ENCODE measurements at regions not wholly inside any gene's neighbourhood (a gene's known extent, or its start where the extent isn't known, plus 50 kb on each side); places are given as distances from the start of the nearest gene placed in this dataset.

DNA sequence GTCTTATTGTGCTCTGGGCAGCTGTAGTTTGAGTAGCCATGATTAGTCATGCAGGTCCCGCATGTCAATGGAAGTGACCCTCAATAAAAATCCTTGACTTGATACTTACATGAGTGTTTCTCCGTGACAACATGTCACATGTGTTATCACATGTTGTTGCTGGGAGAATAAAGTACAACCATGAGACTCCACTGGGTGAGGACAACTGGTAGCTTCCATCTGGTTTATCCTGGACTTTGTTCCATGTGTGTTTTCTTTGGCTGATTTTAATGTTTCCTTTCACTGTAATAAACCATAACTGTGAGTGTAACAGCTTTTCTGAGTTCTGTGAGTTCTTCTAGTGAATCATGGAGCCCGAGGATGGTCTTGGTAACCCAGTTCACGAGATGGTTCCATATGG is 63.1 kb upstream of the NDN start:
- ChIA-PET RAD21 (ENCODE audit: low non-redundant PET in 1 of 2, low total read pairs in 2 of 2, uncharacterized antibody in 2 of 2, unreplicated experiment in 2 of 2) (no interaction called here), POLR2A (no interaction called here), CTCF (no interaction called here)
- H3K4me2 ChIP-seq (ENCODE audit: low read length) = no peak overlapping the region
- no peak overlapping the region for H3K4me3 ChIP-seq (replicated peaks in 1 of 2; ENCODE audit: low read depth in 1 of 2, low read length in 2 of 2)
- H3K36me3 ChIP-seq (ENCODE audit: control insufficient read depth in 1 of 2, insufficient read depth in 2 of 2, low read length in 2 of 2) = no peaks in the 10 kb centered on the region
- H3K79me2 ChIP-seq (ENCODE audit: insufficient read depth, low read length) = no peaks in the 10 kb centered on the region
- intact Hi-C loops (cut with micrococcal nuclease) = no loop called here
- H2AFZ ChIP-seq (ENCODE audit: low read depth, low read length, poor library complexity, severe bottlenecking) = no peak overlapping the region
- BruUV-seq (replicated peaks) = no TSS peak
- TF ChIP-seq ZFX (IDR thresholded peaks at IDR 0.05) = no peak
- TF ChIP-seq, protein P1, sequence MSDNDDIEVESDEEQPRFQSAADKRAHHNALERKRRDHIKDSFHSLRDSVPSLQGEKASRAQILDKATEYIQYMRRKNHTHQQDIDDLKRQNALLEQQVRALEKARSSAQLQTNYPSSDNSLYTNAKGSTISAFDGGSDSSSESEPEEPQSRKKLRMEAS (IDR thresholded peaks at IDR 0.05) = no peak
- TF ChIP-seq CBX3 (IDR thresholded peaks at IDR 0.05; ENCODE audit: low read depth) = no peak
- TF ChIP-seq SRF (IDR thresholded peaks at IDR 0.05; ENCODE audit: low read depth) = no peak
- no peak for TF ChIP-seq CTCF (IDR thresholded peaks at IDR 0.05 in 2 of 3, conservative IDR thresholded peaks at IDR 0.05 in 1 of 3; ENCODE audit: borderline replicate concordance in 1 of 3, insufficient read depth in 1 of 3, low read depth in 2 of 3, low read length in 2 of 3)
- TF ChIP-seq FOSL1 (IDR thresholded peaks at IDR 0.05; ENCODE audit: low read depth) = no peak
- TF ChIP-seq REST (IDR thresholded peaks at IDR 0.05; ENCODE audit: low read depth) = no peak
- no peak for TF ChIP-seq SIN3A (IDR thresholded peaks at IDR 0.05; ENCODE audit: low read depth)
- no peak for TF ChIP-seq EGR1 (IDR thresholded peaks at IDR 0.05; ENCODE audit: low read depth)
- no peak for TF ChIP-seq SP1 (IDR thresholded peaks at IDR 0.05; ENCODE audit: low read depth)
- no peak for TF ChIP-seq EZH2phosphoT487 (IDR thresholded peaks at IDR 0.05; ENCODE audit: borderline replicate concordance)
- TF ChIP-seq RAD21 (IDR thresholded peaks at IDR 0.05; ENCODE audit: low read depth) = no peak
- no peak for DNase-seq (ENCODE audit: low read depth, low spot score)
- no peaks in the 10 kb centered on the region for H3K27me3 ChIP-seq (ENCODE audit: insufficient read depth, low read length)
- no peaks in the 10 kb centered on the region for H3K4me1 ChIP-seq (ENCODE audit: control insufficient read depth in 1 of 2, insufficient read depth in 2 of 2, low read length in 2 of 2)
- H3K9me3 ChIP-seq (ENCODE audit: control insufficient read depth in 1 of 2, insufficient read depth in 1 of 2, low read depth in 1 of 2, low read length in 2 of 2) = peaks cover 14 to 24% of the 10 kb centered on the region in 2 experiments; a peak in 3 of 4 replicates
- H3K9ac ChIP-seq (ENCODE audit: low read length) = no peak overlapping the region
- no peak for ATAC-seq
- H4K20me1 ChIP-seq (ENCODE audit: insufficient read depth) = no peaks in the 10 kb centered on the region
- no peak overlapping the region for H3K27ac ChIP-seq (ENCODE audit: low read depth, low read length)
- H3K9me2 ChIP-seq (ENCODE audit: insufficient read depth) = no peaks in the 10 kb centered on the region

Measured in HCT116 (cell line).